Mesodermal cell (in vitro differentiated cells): ENCODE measurements at regions not wholly inside any gene's neighbourhood (a gene's known extent, or its start where the extent isn't known, plus 50 kb on each side); places are given as distances from the start of the nearest gene placed in this dataset.

ENCODE experiments used
- H3K27ac ChIP-seq: 2 replicates; pipeline ENCODE4 v1.7.0; 2013; ENCODE audit warnings: mild to moderate bottlenecking, low read depth, low read length, moderate library complexity; ENCODE audit not compliant: severe bottlenecking
- H3K36me3 ChIP-seq: 2 replicates; pipeline ENCODE4 v1.7.1; 2013; ENCODE audit warnings: mild to moderate bottlenecking, low read length, moderate library complexity; ENCODE audit not compliant: control insufficient read depth, insufficient read depth
- H3K4me1 ChIP-seq: one replicate; pipeline ENCODE4 v1.7.1; 2013; ENCODE audit warnings: mild to moderate bottlenecking, low read length; ENCODE audit not compliant: insufficient read depth, control insufficient read depth, poor library complexity, severe bottlenecking
- H3K4me3 ChIP-seq: 2 replicates; pipeline ENCODE4 v1.7.0; 2013; ENCODE audit warnings: low read length, control low read depth, mild to moderate bottlenecking; ENCODE audit not compliant: insufficient read depth, poor library complexity, severe bottlenecking; ENCODE audit errors: extremely low read depth
- H3K9me3 ChIP-seq: 2 replicates; pipeline ENCODE4 v1.7.1; 2013; ENCODE audit warnings: mild to moderate bottlenecking, low read length, moderate library complexity; ENCODE audit not compliant: control insufficient read depth
- WGBS, 2 experiments: methylation state at CpG; one replicate each; pipeline ENCODE4 v1.1.5; 2013; ENCODE audit warnings: missing lambda C conversion rate in 2 of 2; ENCODE audit not compliant: insufficient coverage in 2 of 2; 5-methylcytosine and 5-hydroxymethylcytosine counted together

GRCh38 chr1:87178441-87178840 lies 150.2 kb upstream of the LMO4 start:
- peaks cover 9% of the 10 kb centered on the region for H3K4me1 ChIP-seq
- no peak overlapping the region for H3K4me3 ChIP-seq
- H3K36me3 ChIP-seq = no peaks in the 10 kb centered on the region
- 100% methylated on average over 1 to 2 of the region's 4 CpGs for WGBS, 2 experiments
- H3K27ac ChIP-seq = no peak overlapping the region
- H3K9me3 ChIP-seq = no peaks in the 10 kb centered on the region

DNA sequence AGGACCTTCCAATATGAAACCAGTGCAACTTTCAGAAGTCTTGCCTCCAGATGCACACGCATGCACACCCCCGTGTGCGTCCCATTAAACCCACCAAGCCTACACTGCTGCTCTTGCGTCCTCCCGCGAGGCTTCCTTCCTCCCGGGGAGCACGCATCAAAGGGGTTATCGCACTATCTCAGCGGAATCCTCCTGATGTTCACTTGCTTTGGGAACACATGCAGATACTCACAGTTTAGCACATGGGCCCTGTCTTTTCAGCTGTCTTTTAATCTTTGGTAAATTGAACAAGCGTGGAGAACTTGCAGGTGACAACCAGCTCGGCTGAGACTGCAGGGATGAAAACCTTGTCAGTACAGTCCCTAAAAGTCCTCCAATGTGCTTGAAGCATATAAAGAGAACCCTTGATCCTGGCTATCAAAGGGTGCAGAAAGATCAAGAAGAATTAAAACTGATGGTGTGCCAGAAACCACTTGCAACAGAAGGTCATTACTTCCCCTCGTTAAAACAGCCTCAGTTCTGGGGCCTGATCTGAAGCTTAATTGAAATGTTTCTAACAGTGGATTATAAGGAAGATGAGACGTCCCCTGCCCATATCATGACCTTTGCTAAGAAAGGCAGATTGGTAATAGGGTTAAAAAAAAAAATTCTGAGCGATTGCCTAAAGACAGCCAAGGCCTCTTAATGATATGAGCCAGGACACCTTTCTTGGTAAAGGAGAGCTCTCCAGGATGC lies 149.4 kb upstream of the LMO4 start:
- H3K36me3 ChIP-seq = no peaks in the 10 kb centered on the region
- no peaks in the 10 kb centered on the region for H3K9me3 ChIP-seq
- H3K27ac ChIP-seq = no peak overlapping the region
- peaks cover 9% of the 10 kb centered on the region for H3K4me1 ChIP-seq
- H3K4me3 ChIP-seq = no peak overlapping the region
- WGBS, 2 experiments = 89 to 92% methylated on average over 11 to 14 of the region's 15 CpGs

DNA sequence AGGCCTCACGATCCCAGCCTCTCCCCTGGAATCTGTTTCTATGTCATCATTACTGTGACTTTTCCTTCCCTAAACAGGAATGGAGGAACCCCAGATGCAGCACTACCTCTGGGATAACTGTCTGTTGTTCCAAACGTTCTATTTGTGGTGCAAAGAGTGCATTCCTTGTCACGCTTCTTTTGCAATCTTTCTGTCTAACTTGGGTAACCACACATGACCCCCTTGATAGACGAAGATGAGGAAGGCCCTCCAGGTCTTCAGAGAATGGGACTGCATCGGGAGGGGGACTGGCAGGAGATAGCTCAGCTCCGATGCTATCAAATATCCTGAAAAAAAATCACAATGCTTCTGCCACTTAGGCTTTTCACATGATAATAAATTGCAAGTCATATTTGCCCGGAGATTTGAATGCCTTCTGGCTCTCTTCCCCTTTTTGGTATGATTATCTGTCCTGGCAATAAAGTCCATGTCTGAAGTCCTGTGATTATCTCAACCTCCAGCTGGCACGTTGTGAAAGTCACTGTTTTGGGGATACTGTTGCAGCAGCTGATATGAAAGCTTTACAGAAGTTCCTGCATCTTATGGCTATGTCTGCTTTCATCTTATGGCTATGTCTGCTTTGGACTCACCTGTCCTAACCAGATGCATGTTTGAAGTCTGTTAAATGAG lies 148.7 kb upstream of the LMO4 start:
- Histone ChIP-seq H3K4me3 (no peak overlapping the region), H3K9me3 (no peaks in the 10 kb centered on the region), H3K27ac (no peak overlapping the region), H3K36me3 (no peaks in the 10 kb centered on the region), H3K4me1 (peaks cover 2% of the 10 kb centered on the region)
- 78 to 94% methylated on average over 5 to 7 of the region's 8 CpGs for WGBS, 2 experiments

DNA sequence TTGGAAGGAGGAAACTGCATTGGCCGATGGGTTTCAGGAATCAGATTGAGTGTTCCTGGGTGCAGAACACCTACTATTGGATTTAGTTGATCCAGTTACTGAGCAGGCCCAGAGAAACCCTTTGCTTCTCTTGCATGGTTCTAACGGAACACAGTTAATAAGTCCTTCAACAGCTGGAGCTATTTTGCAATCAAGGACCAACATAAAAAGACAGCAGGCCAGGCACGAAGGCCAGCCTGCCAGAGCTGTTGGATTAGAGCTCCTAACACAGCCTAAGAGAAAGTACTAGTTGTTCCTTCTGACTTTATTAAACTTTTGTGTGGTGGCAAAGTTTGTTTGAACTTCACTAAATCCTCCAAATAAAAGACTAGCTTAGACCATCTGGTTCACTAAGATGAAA lies 148.0 kb upstream of the LMO4 start:
- Histone ChIP-seq H3K36me3 (no peaks in the 10 kb centered on the region), H3K27ac (no peak overlapping the region), H3K4me1 (no peaks in the 10 kb centered on the region), H3K9me3 (no peaks in the 10 kb centered on the region), H3K4me3 (no peak overlapping the region)
- 89 to 92% methylated on average over 2 to 3 of the region's 3 CpGs for WGBS, 2 experiments

DNA sequence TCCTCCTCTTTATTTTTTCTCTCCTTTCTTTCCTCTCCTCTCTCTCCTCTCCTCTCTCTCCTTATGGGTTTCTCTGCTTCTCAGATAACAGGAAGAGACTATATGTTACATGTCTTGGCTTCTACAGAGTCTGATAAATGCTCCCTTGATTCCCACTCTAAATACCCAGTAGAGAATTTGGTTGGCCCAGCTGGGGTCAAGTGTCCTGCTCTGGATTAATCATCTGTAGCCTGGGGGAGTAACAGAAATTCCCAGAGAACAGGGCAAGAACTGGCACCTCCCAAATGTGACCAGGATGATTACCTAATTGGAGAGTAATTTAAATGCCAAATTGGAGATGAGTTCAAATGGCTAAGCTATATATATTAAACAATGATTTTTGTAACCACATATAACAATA lies 146.1 kb upstream of the LMO4 start:
- H3K4me1 ChIP-seq = no peaks in the 10 kb centered on the region
- H3K27ac ChIP-seq = no peak overlapping the region
- H3K36me3 ChIP-seq = no peaks in the 10 kb centered on the region
- no peaks in the 10 kb centered on the region for H3K9me3 ChIP-seq
- no peak overlapping the region for H3K4me3 ChIP-seq

DNA sequence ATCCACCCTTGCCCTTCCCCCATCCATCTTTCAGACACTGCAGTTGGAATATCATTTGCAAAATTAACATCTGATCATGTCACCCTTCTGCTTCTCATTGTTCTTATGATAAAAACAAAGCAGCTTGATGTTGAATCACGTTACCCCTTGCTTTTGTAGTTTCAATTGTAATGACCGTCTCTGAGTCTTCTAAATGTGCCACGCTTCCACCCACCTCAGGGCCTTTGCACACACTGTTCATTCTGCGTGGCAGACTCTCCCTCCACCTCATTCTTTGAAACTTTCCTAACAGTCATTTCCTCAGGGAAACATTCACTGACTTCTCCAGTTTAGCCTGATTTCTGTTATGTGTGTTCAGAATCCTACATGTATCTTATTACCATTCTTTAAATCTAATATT lies 143.6 kb upstream of the LMO4 start:
- no peak overlapping the region for H3K27ac ChIP-seq
- H3K9me3 ChIP-seq = no peaks in the 10 kb centered on the region
- 87 to 90% methylated on average over 4 of the region's 4 CpGs for whole genome bisulfite sequencing, 2 experiments
- H3K4me1 ChIP-seq = no peaks in the 10 kb centered on the region
- no peak overlapping the region for H3K4me3 ChIP-seq
- H3K36me3 ChIP-seq = no peaks in the 10 kb centered on the region

- WGBS, 2 experiments = 80 to 100% methylated on average over 2 to 3 of the region's 3 CpGs
- no peak overlapping the region for H3K27ac ChIP-seq
- H3K9me3 ChIP-seq = no peaks in the 10 kb centered on the region
- no peaks in the 10 kb centered on the region for H3K36me3 ChIP-seq
- H3K4me3 ChIP-seq = no peak overlapping the region
- H3K4me1 ChIP-seq = no peaks in the 10 kb centered on the region
Observed at GRCh38 chr1:87186346-87186745, 142.3 kb upstream of the LMO4 start.

DNA sequence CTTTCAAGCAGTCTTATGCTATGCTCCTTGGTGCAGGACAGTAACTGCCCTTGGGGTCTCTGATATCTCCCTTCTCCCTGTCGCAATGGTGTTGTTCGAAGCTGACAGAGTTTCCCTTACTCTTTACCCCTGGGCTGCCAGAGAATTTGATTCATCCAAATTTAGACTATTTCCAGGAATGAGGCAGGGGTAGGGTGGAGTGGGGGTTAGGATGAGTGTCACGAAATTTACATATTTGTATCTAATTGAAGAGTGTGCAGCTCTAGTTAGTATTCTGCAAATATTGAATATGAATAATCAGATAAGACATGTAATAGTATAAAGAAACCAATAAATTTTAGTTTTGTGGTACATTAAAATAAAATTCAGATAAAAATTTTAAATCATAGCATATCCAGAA lies 140.0 kb upstream of the LMO4 start:
- H3K27ac ChIP-seq = no peak overlapping the region
- H3K9me3 ChIP-seq = no peaks in the 10 kb centered on the region
- no peak overlapping the region for H3K4me3 ChIP-seq
- H3K36me3 ChIP-seq = no peaks in the 10 kb centered on the region
- H3K4me1 ChIP-seq = no peaks in the 10 kb centered on the region
- WGBS, 2 experiments = 89% methylated on average over 3 of the region's 3 CpGs; no CpG with 5 or more reads in 1 of the 2 experiments

DNA sequence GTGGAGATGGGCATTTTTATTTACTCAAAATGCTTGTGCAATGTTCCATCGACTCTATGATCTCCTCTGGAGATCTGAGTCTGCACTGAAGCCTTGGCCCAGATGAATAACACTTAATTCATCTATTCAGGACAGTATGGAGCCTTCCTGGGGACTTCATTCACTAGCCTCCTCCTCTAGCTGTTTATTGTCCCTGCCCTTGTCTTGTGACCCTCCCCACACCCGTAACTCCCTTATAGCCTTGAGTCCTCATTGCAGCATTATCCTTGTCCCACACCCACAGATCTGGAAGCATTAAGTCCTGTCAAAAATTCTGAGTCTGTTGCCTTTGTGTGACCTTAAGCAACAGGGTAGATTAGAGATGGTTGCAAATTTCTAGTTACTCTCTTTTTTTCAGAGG lies 138.3 kb upstream of the LMO4 start:
- no peaks in the 10 kb centered on the region for H3K9me3 ChIP-seq
- 100% methylated on average over 1 to 2 of the region's 2 CpGs for WGBS, 2 experiments
- no peak overlapping the region for H3K4me3 ChIP-seq

DNA sequence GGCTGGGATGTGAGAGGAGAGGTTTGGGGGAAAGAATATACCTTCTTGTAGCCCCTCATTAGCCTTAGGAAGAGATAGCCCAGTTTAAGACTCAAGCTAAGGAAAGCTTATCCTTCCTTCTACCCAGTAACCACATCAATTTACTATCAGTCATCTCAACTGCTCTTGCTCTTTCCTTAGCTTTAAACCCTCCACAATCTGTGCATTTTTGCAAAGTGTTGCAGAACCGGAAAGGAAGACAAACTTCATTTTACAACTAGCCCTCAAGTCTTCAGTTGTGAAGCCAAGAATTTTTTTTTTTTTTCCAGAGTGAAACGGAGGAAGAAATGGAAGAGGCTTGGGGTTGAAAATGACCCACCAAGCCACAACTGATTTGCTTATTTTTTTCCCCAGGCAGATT lies 137.0 kb upstream of the LMO4 start:
- H3K4me1 ChIP-seq = no peaks in the 10 kb centered on the region
- no peak overlapping the region for H3K27ac ChIP-seq
- H3K36me3 ChIP-seq = no peaks in the 10 kb centered on the region
- no peak overlapping the region for H3K4me3 ChIP-seq
- no CpG with 5 or more reads among the region's 2 CpGs for WGBS, 2 experiments
- no peaks in the 10 kb centered on the region for H3K9me3 ChIP-seq

More for the DNA sequence above, 138.3 kb upstream of the LMO4 start:
- H3K36me3 ChIP-seq = no peaks in the 10 kb centered on the region
- no peak overlapping the region for H3K27ac ChIP-seq
- no peaks in the 10 kb centered on the region for H3K4me1 ChIP-seq

DNA sequence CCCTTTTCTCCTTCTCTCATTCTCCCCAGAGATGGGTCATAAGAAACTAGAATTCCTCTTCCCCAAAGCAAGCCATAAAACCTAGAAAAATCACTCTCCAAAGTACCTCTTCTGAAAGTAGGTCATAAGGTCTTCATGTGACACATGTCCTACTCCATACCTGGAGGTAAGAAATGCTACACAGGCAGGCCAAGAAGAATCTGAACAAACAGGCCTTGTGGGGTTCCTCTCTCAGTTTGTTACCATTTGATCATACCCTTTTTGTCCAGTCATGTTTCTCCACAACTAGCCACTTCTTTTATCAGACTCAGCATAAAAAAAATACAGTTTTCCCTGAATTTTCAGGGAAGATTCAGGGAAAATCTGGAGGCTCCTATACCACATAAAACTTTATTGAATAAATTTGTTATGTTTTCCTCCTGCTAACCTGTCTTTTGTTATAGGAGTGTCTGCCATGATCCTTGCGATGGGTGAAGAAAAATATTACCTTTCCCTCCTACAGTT lies 134.4 kb upstream of the LMO4 start:
- WGBS, 2 experiments = no CpG with 5 or more reads among the region's 1 CpG
- Histone ChIP-seq H3K4me1 (no peaks in the 10 kb centered on the region), H3K27ac (no peak overlapping the region), H3K9me3 (no peaks in the 10 kb centered on the region), H3K36me3 (no peaks in the 10 kb centered on the region), H3K4me3 (no peak overlapping the region)
